Thyroid gland (tissue), 4 donors: ENCODE measurements at regions not wholly inside any gene's neighbourhood (a gene's known extent, or its start where the extent isn't known, plus 50 kb on each side); places are given as distances from the start of the nearest gene placed in this dataset.

Source experiments
- DNase-seq, 2 donors: peaks; one replicate each; pipeline ENCODE4 v3.0.0-alpha.2; 2019
- H3K27ac ChIP-seq, 3 donors: fragments of 200-600 bp; sonication (generic); 1 replicate in 2 of 3; 2 replicates in 1 of 3; pipeline ENCODE4 v1.5.1; 2016 to 2019; ENCODE audit warnings: mild to moderate bottlenecking in 1 of 3, moderate library complexity in 1 of 3
- H3K27me3 ChIP-seq: fragments of 200-600 bp; sonication (generic); one replicate; pipeline ENCODE4 v1.5.1; 2019
- H3K36me3 ChIP-seq, 2 donors: fragments of 200-600 bp; sonication (generic); one replicate each; pipeline ENCODE4 v1.5.1; 2016 to 2019
- H3K4me1 ChIP-seq, 2 donors: fragments of 200-600 bp; sonication (generic); one replicate each; pipeline ENCODE4 v1.5.1; 2017 to 2019
- H3K4me3 ChIP-seq, 3 donors: fragments of 200-600 bp; sonication (generic); replicated peaks in 1 of 3; 1 replicate in 2 of 3; 2 replicates in 1 of 3; pipeline ENCODE4 v1.5.1; 2016; ENCODE audit warnings: mild to moderate bottlenecking in 1 of 3
- H3K9me3 ChIP-seq: fragments of 200-600 bp; sonication (generic); one replicate; pipeline ENCODE4 v1.5.1; 2017
- POLR2A ChIP-seq, 2 donors: fragments of 450-650 bp; IDR thresholded peaks; one replicate each; pipeline ENCODE4 v1.6.1; 2017; ENCODE audit warnings: antibody characterized with exemption in 2 of 2, mild to moderate bottlenecking in 2 of 2, moderate library complexity in 1 of 2
- WGBS, 2 donors: methylation state at CpG; one replicate each; pipeline ENCODE4 v1.1.5; 2017; 5-methylcytosine and 5-hydroxymethylcytosine counted together
- intact Hi-C: fragments of 100-400 bp; cut with DNase I; formaldehyde crosslinking; loops from one replicate; pipeline ENCODE4 v1.15.1; 2023
- TF ChIP-seq, protein P1 (sequence below), 6 experiments: fragments of 200-600 bp in 3 of 6; fragments of 450-650 bp in 3 of 6; sonication (generic) in 3 of 6; IDR thresholded peaks; one replicate each; pipeline ENCODE4 v1.5.1; 2016 to 2019; ENCODE audit warnings: antibody characterized with exemption in 6 of 6, mild to moderate bottlenecking in 2 of 6, inconsistent platforms in 1 of 6, moderate library complexity in 1 of 6

DNA sequence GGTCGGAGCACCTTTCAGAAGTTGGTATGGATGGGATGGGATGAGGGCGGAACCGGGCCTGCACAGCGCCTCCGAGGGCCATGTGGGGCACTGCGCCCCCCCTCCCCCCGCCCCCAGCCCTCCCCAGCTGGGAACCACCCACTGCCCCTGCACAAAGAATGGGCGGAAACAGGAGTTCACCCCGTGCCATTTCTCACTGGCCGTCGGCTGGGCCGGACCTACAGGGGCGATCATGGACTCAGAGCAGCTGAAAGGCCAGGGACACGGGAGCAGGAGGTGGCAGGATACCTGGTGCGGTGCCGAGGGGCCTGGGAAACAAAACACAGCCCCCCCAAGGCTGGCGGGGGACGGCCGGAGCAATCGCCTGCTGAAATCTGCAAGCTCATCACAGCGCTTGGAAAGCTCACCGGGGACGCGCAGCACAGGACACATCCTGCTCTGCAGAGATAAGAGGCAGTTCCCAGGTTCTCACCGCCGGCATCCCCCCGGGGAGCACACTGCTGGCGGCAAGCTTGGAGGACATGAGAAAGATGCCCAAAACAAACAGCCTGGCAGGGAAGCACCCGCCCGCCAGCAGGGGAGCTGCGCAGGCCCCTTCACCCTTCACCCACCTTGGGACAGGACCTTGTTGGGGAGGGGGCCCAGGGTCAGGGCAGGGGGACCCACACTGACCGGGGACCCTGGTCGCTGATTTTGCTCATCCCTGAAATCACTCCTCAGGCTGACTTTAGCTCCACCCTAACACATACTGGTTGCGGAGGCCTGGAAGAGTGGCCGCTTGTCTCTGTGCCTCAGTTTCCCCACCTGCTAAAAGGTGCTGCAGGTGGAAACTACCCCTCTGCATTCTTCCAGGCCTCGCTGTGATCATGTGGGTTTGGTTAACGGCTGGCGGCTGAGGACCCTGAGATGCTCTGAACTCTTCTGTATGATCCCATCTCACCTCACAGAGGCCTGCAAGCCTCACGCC lies 263.9 kb downstream of the C16orf95 start:
- intact Hi-C loops: no loop called here
- Histone ChIP-seq H3K27me3 (no peaks in the 10 kb centered on the region), H3K36me3 (no peaks in the 10 kb centered on the region), H3K27ac (no peak overlapping the region), H3K4me1 (no peaks in the 10 kb centered on the region), H3K9me3 (no peaks in the 10 kb centered on the region), H3K4me3 (no peak overlapping the region)
- WGBS, 2 donors: 58 to 65% methylated on average over 14 to 29 of the region's 39 CpGs
- peak; percentile 28 to 42 for DNase-seq
- TF ChIP-seq POLR2A (IDR thresholded peaks at IDR 0.05): no peak
- TF ChIP-seq, protein P1, sequence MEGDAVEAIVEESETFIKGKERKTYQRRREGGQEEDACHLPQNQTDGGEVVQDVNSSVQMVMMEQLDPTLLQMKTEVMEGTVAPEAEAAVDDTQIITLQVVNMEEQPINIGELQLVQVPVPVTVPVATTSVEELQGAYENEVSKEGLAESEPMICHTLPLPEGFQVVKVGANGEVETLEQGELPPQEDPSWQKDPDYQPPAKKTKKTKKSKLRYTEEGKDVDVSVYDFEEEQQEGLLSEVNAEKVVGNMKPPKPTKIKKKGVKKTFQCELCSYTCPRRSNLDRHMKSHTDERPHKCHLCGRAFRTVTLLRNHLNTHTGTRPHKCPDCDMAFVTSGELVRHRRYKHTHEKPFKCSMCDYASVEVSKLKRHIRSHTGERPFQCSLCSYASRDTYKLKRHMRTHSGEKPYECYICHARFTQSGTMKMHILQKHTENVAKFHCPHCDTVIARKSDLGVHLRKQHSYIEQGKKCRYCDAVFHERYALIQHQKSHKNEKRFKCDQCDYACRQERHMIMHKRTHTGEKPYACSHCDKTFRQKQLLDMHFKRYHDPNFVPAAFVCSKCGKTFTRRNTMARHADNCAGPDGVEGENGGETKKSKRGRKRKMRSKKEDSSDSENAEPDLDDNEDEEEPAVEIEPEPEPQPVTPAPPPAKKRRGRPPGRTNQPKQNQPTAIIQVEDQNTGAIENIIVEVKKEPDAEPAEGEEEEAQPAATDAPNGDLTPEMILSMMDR (IDR thresholded peaks at IDR 0.05): peak in 1 of 6 experiments; percentile 12

GRCh38 chr16:87054154-87054553 lies 263.0 kb downstream of the C16orf95 start:
- DNase-seq: no peak
- intact Hi-C loops: no loop called here
- H3K4me3 ChIP-seq: no peak overlapping the region
- H3K4me1 ChIP-seq: peaks cover 0 to 5% of the 10 kb centered on the region in 2 donors
- H3K27me3 ChIP-seq: no peaks in the 10 kb centered on the region
- H3K27ac ChIP-seq: no peak overlapping the region
- H3K36me3 ChIP-seq: no peaks in the 10 kb centered on the region
- 94 to 97% methylated on average over 4 to 5 of the region's 5 CpGs for WGBS, 2 donors
- H3K9me3 ChIP-seq: no peaks in the 10 kb centered on the region
- TF ChIP-seq, protein P1 (IDR thresholded peaks at IDR 0.05): no peak
- no peak for TF ChIP-seq POLR2A (IDR thresholded peaks at IDR 0.05)

DNA sequence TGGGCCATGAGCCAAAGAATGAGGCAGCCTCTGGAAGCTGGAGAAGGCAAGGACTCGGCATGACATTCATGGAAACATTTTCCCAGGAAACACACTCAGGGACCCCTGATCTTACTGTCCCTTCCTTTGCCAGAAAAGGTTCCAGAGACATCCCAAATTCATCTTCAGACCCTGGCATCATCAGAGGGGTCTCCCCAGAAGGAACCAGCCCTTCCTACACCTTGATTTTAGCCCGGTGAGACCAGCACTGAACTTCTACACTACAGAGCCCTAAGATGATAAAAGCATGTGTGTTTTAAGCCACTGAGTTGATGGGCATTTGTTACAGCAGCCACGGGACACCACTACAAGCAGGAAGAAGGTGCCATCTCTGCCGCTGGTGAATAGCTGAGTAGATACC lies 262.3 kb downstream of the C16orf95 start:
- H3K27ac ChIP-seq: no peak overlapping the region
- WGBS, 2 donors: 80 to 86% methylated on average over 4 of the region's 4 CpGs

GRCh38 chr16:87056083-87056482 lies 261.1 kb downstream of the C16orf95 start:
- TF ChIP-seq, protein P1 (IDR thresholded peaks at IDR 0.05): no peak
- TF ChIP-seq POLR2A (IDR thresholded peaks at IDR 0.05): no peak
- no peak for DNase-seq
- no peaks in the 10 kb centered on the region for H3K27me3 ChIP-seq

More for the DNA sequence above, 262.3 kb downstream of the C16orf95 start:
- no peak for TF ChIP-seq POLR2A (IDR thresholded peaks at IDR 0.05)
- TF ChIP-seq, protein P1 (IDR thresholded peaks at IDR 0.05): no peak
- no peaks in the 10 kb centered on the region for H3K9me3 ChIP-seq
- H3K36me3 ChIP-seq: no peaks in the 10 kb centered on the region
- H3K4me3 ChIP-seq: no peak overlapping the region
- intact Hi-C loops: loop anchor here (5.0 kb wide), 1 partner anchor 488 kb away; the partner anchor contains the start of gene FOXC2
- peaks cover 0 to 10% of the 10 kb centered on the region in 2 donors for H3K4me1 ChIP-seq
- no peaks in the 10 kb centered on the region for H3K27me3 ChIP-seq
- DNase-seq: no peak

GRCh38 chr16:87056551-87056950 lies 260.6 kb downstream of the C16orf95 start:
- intact Hi-C loops: loop anchor here (5.0 kb wide), 1 partner anchor 489 kb away; the partner anchor contains the start of gene FOXC2
- Histone ChIP-seq H3K36me3 (no peaks in the 10 kb centered on the region), H3K4me1 (peaks cover 0 to 21% of the 10 kb centered on the region in 2 donors), H3K27ac (no peak overlapping the region), H3K9me3 (no peaks in the 10 kb centered on the region), H3K4me3 (no peak overlapping the region), H3K27me3 (no peaks in the 10 kb centered on the region)
- no peak for DNase-seq
- WGBS, 2 donors: 69 to 83% methylated on average over 8 to 12 of the region's 15 CpGs
- TF ChIP-seq, protein P1 (IDR thresholded peaks at IDR 0.05): no peak
- TF ChIP-seq POLR2A (IDR thresholded peaks at IDR 0.05): no peak

More at GRCh38 chr16:87056083-87056482, 261.1 kb downstream of the C16orf95 start:
- H3K27ac ChIP-seq: no peak overlapping the region
- 80 to 85% methylated on average over 3 to 4 of the region's 4 CpGs for WGBS, 2 donors
- H3K4me1 ChIP-seq: peaks cover 0 to 21% of the 10 kb centered on the region in 2 donors
- H3K36me3 ChIP-seq: no peaks in the 10 kb centered on the region
- H3K9me3 ChIP-seq: no peaks in the 10 kb centered on the region
- H3K4me3 ChIP-seq: no peak overlapping the region
- intact Hi-C loops: loop anchor here (5.0 kb wide), 1 partner anchor 489 kb away; the partner anchor contains the start of gene FOXC2
